Cardiac muscle cell (in vitro differentiated cells and primary cell): ENCODE measurements at regions not wholly inside any gene's neighbourhood (a gene's known extent, or its start where the extent isn't known, plus 50 kb on each side); places are given as distances from the start of the nearest gene placed in this dataset.

Experiments
- DNase-seq, 2 donors: peaks; one replicate each; pipeline versions ENCODE4 v3.0.0 to v3.0.0-alpha.2; 2010 to 2017; ENCODE audit warnings: low read depth in 1 of 2, low spot score in 1 of 2
- H3K27ac ChIP-seq: fragments of 200-600 bp; sonication (generic); 2 replicates; pipeline ENCODE4 v1.5.1; 2016
- H3K27me3 ChIP-seq: fragments of 200-600 bp; sonication (generic); 2 replicates; pipeline ENCODE4 v1.6.0; 2016; ENCODE audit warnings: control low read depth
- H3K36me3 ChIP-seq: fragments of 200-600 bp; sonication (generic); 2 replicates; pipeline ENCODE4 v1.5.1; 2016; ENCODE audit warnings: control low read depth
- H3K4me1 ChIP-seq: fragments of 200-600 bp; sonication (generic); 2 replicates; pipeline ENCODE4 v1.8.1; 2017; ENCODE audit warnings: low read depth, mild to moderate bottlenecking, mixed run types
- H3K4me3 ChIP-seq: fragments of 200-600 bp; sonication (generic); 2 replicates; pipeline ENCODE4 v1.5.1; 2016; ENCODE audit warnings: mild to moderate bottlenecking
- H3K9me3 ChIP-seq: fragments of 200-600 bp; sonication (generic); 2 replicates; pipeline ENCODE4 v1.5.1; 2017; ENCODE audit warnings: low read depth, mild to moderate bottlenecking, control low read depth
- TF ChIP-seq, protein P1 (sequence below): IDR thresholded peaks from 2 replicates; pipeline ENCODE4 v1.5.1; 2012; ENCODE audit warnings: low read depth, mild to moderate bottlenecking, low read length

DNA sequence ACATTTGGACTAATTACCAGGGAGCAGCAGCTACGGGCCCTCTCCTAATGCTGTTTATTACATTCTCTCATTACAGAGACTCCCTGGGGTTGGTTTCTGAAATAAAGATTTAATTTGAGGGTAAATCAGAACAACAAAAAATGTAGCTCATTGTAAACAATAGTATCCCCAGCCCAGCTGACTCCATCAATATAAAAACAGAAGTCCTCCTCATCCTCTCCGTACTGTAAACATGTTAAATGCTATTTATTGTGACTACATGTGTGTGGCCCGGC is 670.4 kb downstream of the TOX3 start:
- TF ChIP-seq, protein P1, sequence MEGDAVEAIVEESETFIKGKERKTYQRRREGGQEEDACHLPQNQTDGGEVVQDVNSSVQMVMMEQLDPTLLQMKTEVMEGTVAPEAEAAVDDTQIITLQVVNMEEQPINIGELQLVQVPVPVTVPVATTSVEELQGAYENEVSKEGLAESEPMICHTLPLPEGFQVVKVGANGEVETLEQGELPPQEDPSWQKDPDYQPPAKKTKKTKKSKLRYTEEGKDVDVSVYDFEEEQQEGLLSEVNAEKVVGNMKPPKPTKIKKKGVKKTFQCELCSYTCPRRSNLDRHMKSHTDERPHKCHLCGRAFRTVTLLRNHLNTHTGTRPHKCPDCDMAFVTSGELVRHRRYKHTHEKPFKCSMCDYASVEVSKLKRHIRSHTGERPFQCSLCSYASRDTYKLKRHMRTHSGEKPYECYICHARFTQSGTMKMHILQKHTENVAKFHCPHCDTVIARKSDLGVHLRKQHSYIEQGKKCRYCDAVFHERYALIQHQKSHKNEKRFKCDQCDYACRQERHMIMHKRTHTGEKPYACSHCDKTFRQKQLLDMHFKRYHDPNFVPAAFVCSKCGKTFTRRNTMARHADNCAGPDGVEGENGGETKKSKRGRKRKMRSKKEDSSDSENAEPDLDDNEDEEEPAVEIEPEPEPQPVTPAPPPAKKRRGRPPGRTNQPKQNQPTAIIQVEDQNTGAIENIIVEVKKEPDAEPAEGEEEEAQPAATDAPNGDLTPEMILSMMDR: no peak
- Histone ChIP-seq H3K36me3 (no peaks in the 10 kb centered on the region), H3K4me1 (no peaks in the 10 kb centered on the region), H3K27ac (no peak overlapping the region), H3K27me3 (no peaks in the 10 kb centered on the region), H3K4me3 (no peak overlapping the region), H3K9me3 (no peaks in the 10 kb centered on the region)
- no peak for DNase-seq

DNA sequence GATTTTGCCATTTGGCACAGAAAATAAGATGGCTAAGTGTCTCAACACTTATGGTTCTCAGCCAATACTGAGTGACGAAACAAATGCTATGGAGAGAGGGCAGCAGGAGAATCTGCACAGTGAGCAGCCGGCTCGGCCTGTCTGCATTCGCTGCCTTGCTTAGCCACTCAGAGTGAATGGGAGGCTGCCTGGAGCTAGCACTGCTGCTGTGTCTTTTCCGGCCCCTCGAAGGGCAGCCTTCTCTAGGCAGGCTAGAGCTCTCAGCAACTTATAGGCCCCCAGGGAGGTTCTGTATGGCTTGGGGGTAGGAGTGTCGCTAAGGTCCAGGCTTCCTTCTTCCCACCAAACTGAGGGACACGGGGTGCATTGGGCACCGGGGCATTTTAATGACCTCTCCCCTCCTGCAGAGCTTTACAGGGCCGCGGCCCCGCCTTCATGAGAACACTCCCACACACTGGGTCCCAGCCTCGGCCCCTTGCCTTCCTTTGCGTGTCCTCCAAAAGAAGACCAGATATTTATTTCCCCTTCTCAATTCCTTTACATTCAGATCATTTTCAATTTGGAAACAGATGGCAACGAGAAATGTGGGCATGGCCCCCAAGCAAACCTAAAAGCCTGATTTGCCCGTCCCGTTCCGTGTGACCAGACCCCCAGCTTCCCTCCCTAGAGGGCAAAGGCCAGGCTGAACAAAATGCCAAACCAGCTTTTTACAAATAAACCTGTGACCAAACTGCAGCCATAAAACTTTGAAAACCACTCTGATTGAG is 670.9 kb downstream of the TOX3 start:
- Histone ChIP-seq H3K36me3 (no peaks in the 10 kb centered on the region), H3K27me3 (no peaks in the 10 kb centered on the region), H3K4me1 (no peaks in the 10 kb centered on the region), H3K9me3 (no peaks in the 10 kb centered on the region), H3K4me3 (no peak overlapping the region), H3K27ac (no peak overlapping the region)
- no peak for DNase-seq
- TF ChIP-seq, protein P1: no peak

DNA sequence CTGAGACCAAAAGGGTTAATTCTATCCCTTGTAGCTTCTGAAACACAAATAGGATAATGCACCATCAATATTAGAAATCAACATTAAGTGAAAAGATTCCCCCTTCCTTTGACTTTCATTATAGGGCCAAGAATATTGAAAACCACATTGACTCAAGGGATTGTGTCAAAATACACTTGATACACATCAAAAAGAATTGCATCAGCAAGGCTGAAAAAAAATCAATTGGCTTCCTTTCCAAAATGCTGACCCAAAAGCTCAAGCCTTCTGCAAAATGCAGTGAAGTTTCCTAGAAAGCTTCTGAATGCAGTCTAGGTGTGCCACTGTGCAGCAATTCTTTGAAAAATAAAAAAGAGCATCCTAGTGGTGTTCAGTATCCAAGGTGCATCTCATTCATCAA is 674.4 kb downstream of the TOX3 start:
- Histone ChIP-seq H3K4me3 (no peak overlapping the region), H3K36me3 (no peaks in the 10 kb centered on the region), H3K27me3 (no peaks in the 10 kb centered on the region), H3K4me1 (no peaks in the 10 kb centered on the region), H3K9me3 (no peaks in the 10 kb centered on the region), H3K27ac (no peak overlapping the region)
- TF ChIP-seq, protein P1: no peak
- no peak for DNase-seq

DNA sequence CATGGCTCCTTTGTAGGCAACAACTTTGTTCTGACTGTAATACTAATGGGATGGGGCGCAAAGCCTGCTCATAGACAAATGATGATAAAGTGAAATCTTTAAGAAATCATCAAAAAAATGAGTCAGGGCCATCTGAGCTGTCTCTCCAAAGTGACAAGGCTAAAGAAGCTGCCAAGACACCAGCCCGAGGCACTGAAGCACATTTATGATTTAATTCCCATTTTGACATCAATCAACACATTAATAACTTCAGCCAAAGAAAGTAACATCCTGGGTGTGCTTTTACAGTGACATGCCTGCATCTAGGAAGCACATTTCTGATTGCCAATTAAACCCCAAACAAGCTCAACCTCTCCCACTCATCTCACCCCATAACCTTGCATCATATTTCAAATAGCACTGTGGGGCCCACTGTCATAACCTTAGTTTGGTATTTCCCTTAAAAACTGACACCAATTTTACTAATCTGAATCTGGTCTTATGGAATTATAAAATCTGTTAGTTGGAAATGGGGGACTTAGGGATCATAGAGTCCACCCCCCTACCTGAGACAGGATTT is 676.6 kb downstream of the TOX3 start:
- no peaks in the 10 kb centered on the region for H3K4me1 ChIP-seq
- no peaks in the 10 kb centered on the region for H3K27me3 ChIP-seq
- no peak for DNase-seq
- H3K9me3 ChIP-seq: no peaks in the 10 kb centered on the region
- TF ChIP-seq, protein P1: no peak
- no peak overlapping the region for H3K27ac ChIP-seq
- no peaks in the 10 kb centered on the region for H3K36me3 ChIP-seq
- H3K4me3 ChIP-seq: no peak overlapping the region

DNA sequence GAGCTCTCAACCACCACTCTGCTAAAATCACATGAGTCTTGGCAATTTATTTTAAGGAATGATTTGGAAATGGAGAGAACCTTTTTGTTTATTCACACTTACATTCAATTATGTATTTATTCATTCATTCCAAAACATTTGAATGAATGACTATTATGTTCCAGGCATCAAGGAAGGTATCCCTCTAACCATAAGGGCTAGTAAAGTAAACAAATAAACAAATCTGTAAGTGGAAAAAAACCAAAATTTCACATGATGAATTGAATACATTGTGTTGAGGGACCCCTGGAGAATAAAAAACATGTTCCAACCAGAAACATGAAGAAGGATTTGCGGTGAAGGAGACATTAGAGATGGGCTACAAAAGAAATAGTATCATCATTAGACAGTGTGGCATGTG is 677.8 kb downstream of the TOX3 start:
- Histone ChIP-seq H3K27me3 (no peaks in the 10 kb centered on the region), H3K4me1 (no peaks in the 10 kb centered on the region), H3K9me3 (no peaks in the 10 kb centered on the region), H3K27ac (no peak overlapping the region), H3K4me3 (no peak overlapping the region), H3K36me3 (no peaks in the 10 kb centered on the region)
- TF ChIP-seq, protein P1: no peak
- DNase-seq: no peak

DNA sequence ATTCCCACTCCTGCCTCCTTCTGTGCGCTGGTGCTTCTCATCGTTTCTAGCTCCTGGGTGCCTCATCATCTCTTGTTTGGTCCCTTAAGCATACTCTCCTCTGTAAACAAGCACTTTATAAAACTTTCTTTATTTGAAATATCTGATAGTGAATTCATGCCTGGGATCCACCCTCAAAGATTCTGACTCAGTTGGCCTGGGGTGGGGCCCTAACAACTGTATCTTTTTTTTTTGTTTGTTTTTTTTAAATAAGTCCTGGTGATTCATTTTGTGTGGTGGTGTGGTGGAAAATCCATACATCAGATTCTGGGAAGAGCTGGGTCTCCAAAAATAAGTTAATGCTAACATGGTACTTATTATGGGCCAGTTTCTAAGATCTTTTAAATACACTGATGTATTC is 678.3 kb downstream of the TOX3 start:
- DNase-seq: no peak

More for the DNA sequence above, 678.3 kb downstream of the TOX3 start:
- Histone ChIP-seq H3K27ac (no peak overlapping the region), H3K9me3 (no peaks in the 10 kb centered on the region), H3K36me3 (no peaks in the 10 kb centered on the region), H3K27me3 (no peaks in the 10 kb centered on the region), H3K4me1 (no peaks in the 10 kb centered on the region), H3K4me3 (no peak overlapping the region)
- TF ChIP-seq, protein P1: no peak
